C1 segment of cervical spinal cord (tissue), 14 donors: ENCODE measurements at regions not wholly inside any gene's neighbourhood (a gene's known extent, or its start where the extent isn't known, plus 50 kb on each side); places are given as distances from the start of the nearest gene placed in this dataset.
"Not testable (repeated sequence)": the region's sequence is repeated elsewhere in the genome, so short reads cannot be mapped to it uniquely, and the experiment has no call there.

Source experiments
- DNase-seq, 14 donors: peaks; one replicate each; lab custom pipeline; 2025; lab: John Stamatoyannopoulos, UW

GRCh38 chr5:111945535-111945934, 188.5 kb upstream of the NREP start:
- DNase-seq, result no peak

- DNase-seq, result no peak
Observed at GRCh38 chr5:111942661-111943401, 185.8 kb upstream of the NREP start.

GRCh38 chr5:111942201-111942600, 185.2 kb upstream of the NREP start:
- no peak for DNase-seq

GRCh38 chr5:111937094-111937493, 180.1 kb upstream of the NREP start:
- no peak for DNase-seq

GRCh38 chr5:111935835-111936234, 178.8 kb upstream of the NREP start:
- no peak for DNase-seq

- no peak for DNase-seq
Observed at GRCh38 chr5:111935009-111935408, 178.0 kb upstream of the NREP start.

- DNase-seq, result no peak
Observed at GRCh38 chr5:111934511-111934910, 177.5 kb upstream of the NREP start.

- DNase-seq, result no peak
Observed at GRCh38 chr5:111933086-111933485, 176.1 kb upstream of the NREP start.

- DNase-seq, result no peak
Observed at GRCh38 chr5:111932628-111933027, 175.6 kb upstream of the NREP start.

- DNase-seq, result no peak
Observed at GRCh38 chr5:111932199-111932598, 175.2 kb upstream of the NREP start.

GRCh38 chr5:111931655-111932054, 174.7 kb upstream of the NREP start:
- DNase-seq, result no peak

GRCh38 chr5:111930905-111931461, 174.0 kb upstream of the NREP start:
- DNase-seq, result no peak

- no peak for DNase-seq
Observed at GRCh38 chr5:111930449-111930848, 173.5 kb upstream of the NREP start.

GRCh38 chr5:111929867-111930266, 172.9 kb upstream of the NREP start:
- no peak for DNase-seq

- DNase-seq, result no peak
Observed at GRCh38 chr5:111929261-111929660, 172.3 kb upstream of the NREP start.

GRCh38 chr5:111928511-111928910, 171.5 kb upstream of the NREP start:
- DNase-seq, result no peak

GRCh38 chr5:111927191-111927590, 170.2 kb upstream of the NREP start:
- DNase-seq, result no peak

GRCh38 chr5:111926026-111926425, 169.0 kb upstream of the NREP start:
- no peak for DNase-seq

GRCh38 chr5:111922344-111922743, 165.3 kb upstream of the NREP start:
- peak in 1 of 14 donors; percentile 89 for DNase-seq

GRCh38 chr5:111921691-111922090, 164.7 kb upstream of the NREP start:
- not testable (repeated sequence) for DNase-seq

GRCh38 chr5:111914966-111915636, 158.1 kb upstream of the NREP start:
- no peak for DNase-seq

GRCh38 chr5:111902436-111902835, 145.4 kb upstream of the NREP start:
- no peak for DNase-seq

- DNase-seq, result no peak
Observed at GRCh38 chr5:111901296-111901695, 144.3 kb upstream of the NREP start.
